NCI-H146 treated with DMSO at 0.1 percent for 48 hours (cell line): ENCODE measurements at regions not wholly inside any gene's neighbourhood (a gene's known extent, or its start where the extent isn't known, plus 50 kb on each side); places are given as distances from the start of the nearest gene placed in this dataset.
"Not testable (repeated sequence)": the region's sequence is repeated elsewhere in the genome, so short reads cannot be mapped to it uniquely, and the experiment has no call there.

Experiments used
- DNase-seq: peaks from one replicate; lab custom pipeline; 2025; ENCODE audit not compliant: unreplicated experiment; lab: John Stamatoyannopoulos, UW

GRCh38 chr7:119968411-119968810 lies 304.6 kb upstream of the KCND2 start:
- not testable (repeated sequence) for DNase-seq

DNA sequence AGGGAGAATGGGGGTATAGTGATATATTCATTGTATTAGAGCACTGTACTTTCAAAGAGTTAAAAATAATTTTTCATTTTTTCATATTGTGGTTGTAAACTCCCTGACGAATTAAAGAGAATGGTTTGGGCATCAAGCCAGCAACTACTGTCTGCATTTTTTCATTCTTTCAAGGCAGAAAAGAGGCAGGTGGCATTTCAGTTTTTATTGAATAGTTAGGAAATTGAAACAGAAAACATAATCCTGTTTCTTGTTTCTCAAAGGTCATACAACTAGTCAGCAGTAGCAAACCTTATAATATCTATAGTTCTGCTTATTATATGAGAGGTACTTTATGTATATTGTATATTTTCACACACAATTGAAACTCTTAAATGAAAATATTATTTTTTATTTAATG lies 303.9 kb upstream of the KCND2 start:
- DNase-seq, result no peak

DNA sequence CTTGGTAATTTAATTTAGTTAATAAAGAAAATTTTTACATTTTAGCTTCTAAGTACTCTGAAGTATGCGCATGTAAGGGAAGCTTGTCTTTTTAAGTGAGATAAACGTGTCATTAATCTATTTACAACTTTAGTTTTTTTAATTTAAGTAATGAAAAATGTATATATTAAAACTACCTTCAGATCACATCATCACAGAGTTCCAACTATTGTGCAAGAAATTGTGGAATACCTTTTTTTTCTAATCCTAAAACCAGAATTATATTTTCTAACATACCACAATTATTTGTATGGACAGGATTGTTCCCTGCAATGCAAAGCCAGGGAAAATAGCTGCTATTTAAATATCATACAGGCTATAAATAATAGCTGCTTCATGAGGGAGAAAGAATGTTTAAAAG lies 303.2 kb upstream of the KCND2 start:
- no peak for DNase-seq

- no peak for DNase-seq
These were observed 298.0 kb upstream of the KCND2 start for GRCh38 chr7:119974972-119975371.

DNA sequence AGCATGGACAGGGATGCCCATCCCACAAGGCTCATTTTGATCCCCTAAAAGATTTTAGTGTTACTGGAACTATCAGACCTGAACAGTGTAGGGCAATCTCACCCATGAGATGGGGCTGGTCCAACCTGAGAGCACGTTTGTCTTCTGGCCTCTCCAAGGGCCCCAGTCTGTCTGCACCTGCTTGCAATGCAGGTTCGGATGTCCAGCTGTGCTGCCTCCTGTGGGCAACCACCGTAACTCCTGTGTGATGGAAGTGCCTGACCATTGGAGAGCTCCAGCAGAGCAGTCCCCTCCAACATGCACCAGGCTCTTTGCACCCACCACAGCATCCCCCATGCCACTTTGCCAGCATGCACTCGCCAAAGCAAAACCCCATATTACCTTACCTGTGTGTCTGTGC lies 290.1 kb upstream of the KCND2 start:
- DNase-seq, result no peak

DNA sequence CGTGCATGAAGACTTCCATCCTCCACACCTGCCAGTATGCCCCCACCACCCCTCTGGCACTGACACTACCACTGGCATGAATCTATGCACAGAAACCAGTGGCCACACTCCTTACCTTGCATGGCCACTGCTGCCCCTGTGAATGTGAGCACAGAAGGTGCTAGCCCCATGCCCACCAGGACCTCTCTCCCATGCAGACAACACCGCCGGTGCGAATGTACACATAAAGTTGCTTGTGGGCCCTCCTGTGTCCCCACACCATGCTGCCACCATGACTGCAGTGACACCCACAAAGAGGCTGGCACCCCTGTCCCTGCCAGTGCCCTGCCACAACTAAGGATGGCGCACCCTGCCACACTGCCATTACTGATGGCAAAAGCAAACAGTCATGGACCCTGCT lies 289.5 kb upstream of the KCND2 start:
- DNase-seq, result no peak

GRCh38 chr7:119984247-119984646 lies 288.7 kb upstream of the KCND2 start:
- no peak for DNase-seq

- no peak for DNase-seq
These were observed 284.6 kb upstream of the KCND2 start for GRCh38 chr7:119988401-119988800.

DNA sequence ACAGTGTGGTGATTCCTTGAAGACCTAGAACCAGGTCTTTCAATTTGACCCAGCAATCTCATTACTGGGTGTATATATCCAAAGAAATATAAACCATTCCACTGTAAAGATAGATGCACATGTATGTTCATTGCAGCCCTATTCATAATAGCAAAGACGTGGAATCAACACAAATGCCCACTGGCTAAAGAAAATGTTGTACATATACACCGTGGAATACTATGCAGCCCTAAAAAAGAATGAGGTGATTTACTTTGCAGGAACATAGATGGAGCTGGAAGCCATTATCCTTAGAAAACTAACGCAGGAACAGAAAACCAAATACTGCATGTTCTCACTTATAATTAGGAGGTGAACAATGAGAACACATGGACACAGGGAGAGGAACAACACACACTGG lies 278.0 kb upstream of the KCND2 start:
- DNase-seq, result no peak

DNA sequence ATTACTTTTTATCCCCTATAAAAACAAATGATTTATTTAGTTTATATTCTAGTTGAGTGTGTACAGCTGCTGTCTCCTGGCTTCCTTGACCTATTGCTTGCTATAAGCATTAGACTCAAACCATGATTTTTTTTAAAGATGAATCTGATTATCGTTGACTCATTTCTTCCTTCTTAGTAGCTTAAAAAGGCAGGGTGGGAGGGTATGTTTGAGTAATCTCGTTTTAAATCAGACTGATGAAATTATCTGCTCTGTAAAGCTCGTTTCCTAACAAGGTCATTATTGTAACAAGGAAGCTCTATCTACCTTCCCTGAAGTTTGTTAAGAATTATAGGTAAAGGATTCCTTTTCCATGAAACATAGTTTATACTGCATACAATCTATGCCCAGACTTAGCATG lies 276.3 kb upstream of the KCND2 start:
- no peak for DNase-seq

GRCh38 chr7:119999738-120000475 lies 273.1 kb upstream of the KCND2 start:
- DNase-seq, result no peak

GRCh38 chr7:120005720-120006119 lies 267.3 kb upstream of the KCND2 start:
- DNase-seq, result no peak

DNA sequence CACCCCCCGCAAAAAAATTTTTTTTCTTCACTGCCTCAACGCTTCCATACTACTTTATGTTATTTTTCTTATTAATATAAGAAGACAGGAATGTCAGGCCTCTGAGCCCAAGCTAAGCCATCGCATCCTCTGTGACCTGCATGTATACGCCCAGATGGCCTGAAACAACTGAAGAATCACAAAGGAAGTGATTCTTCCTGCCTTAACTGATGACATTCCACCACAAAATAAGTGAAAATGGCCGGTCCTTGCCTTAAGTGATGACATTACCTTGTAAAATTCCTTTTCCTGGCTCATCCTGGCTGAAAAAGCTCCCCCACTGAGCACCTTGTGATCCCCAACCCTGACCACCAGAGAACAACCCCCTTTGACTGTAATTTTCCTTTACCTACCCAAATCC lies 258.7 kb upstream of the KCND2 start:
- not testable (repeated sequence) for DNase-seq

GRCh38 chr7:120014925-120015465 lies 258.0 kb upstream of the KCND2 start:
- DNase-seq, result no peak

DNA sequence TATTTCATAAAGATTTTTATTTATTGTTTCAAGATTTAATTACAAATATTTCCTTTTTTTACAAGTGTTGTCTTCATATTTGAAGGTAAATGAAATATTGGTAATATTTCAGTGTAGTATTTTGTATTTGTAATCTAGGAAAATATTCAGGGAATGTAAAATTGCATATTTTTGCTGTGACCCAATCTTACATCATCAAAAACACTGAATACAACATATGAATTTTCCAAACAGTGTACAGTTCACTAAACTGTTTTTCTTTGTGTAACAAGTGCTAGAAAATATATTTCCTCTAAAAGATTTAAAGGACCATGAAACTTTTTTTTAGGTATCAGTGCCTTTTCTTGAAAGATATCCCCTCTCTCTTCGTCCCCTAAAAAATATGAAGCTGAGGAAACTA lies 251.9 kb upstream of the KCND2 start:
- DNase-seq, result no peak

DNA sequence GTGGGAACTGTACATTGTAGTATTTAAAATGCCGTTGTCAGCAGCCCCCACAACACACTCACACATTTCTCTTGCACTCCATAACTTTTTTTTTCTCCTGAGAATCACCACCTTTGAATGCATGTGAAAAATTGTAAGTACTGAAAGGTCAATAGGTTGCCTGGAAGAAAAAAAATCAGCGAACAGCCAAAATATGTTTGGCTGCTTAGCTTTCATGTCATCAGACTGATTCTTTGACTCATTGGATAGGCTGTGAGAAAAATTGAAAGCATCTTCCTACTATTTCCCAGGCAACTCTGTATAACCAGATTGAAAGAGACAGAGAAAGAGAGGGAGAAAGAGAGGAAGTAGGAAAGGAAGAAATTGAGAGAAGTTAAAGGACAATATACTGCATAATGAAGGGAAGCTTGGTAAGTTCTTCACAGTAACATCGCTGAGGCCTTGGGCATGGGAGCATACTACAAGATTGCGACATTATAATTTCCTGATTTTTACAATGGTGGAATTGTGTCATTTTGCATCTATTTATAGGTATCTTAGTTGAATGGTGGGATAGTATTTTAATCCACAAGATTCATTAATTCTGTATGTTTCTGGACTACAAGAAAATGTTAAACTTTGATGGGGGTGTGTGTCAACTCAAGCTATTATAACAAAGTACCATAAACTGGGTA lies 249.3 kb upstream of the KCND2 start:
- DNase-seq, result no peak

- no peak for DNase-seq
These were observed 244.3 kb upstream of the KCND2 start for GRCh38 chr7:120028636-120029035.

GRCh38 chr7:120030876-120031275 lies 242.1 kb upstream of the KCND2 start:
- DNase-seq, result no peak

DNA sequence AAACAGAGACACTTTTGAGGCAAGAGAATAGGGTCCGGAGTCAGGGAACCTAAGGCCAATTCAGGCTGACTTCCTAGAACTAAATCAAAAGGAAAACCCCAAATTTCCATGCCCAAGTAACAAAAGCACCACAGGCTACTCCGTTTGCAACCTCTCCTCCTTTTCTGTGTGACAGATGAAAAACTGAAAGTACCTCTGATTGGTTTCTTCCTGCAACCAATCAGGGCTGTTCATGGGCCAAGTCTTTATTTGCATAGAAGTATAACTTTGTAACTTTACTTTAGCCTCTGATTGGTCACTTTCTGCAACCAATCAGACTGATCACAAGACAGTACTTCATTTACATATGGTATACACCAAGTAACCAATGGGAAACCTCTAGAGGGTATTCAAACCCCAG lies 239.9 kb upstream of the KCND2 start:
- no peak for DNase-seq

GRCh38 chr7:120039138-120039537 lies 233.8 kb upstream of the KCND2 start:
- no peak for DNase-seq

- no peak for DNase-seq
These were observed 231.2 kb upstream of the KCND2 start for GRCh38 chr7:120041798-120042197.

DNA sequence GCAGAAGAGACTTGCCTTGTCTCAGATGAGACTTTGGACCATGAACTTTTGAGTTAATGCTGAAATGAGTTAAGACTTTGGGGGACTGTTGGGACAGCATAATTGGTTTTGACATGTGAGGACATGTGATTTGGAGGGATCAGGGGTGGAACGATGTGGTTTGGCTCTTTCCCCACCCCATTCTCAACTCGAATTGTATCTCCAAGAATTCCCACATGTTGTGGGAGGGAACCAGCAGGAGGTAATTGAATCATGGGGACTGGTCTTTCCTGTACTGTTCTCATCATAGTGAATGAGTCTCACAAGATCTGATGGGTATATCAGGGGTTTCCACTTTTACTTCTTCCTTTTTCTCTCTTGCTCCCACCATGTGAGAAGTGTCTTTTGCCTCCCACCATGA lies 229.7 kb upstream of the KCND2 start:
- no peak for DNase-seq
